Activated CD8-positive, alpha-beta T cell treated with anti-CD3 and anti-CD28 coated beads, Interleukin-2, amount 10 ng/mL, durations not matched to agents 7 days and 5 days (primary cell): ENCODE measurements at regions not wholly inside any gene's neighbourhood (a gene's known extent, or its start where the extent isn't known, plus 50 kb on each side); places are given as distances from the start of the nearest gene placed in this dataset.

Experiments used
- ATAC-seq: fragments of 150-1000 bp; cut with Tn5 transposase; one replicate; pipeline ENCODE4 v1.10.0; 2021; ENCODE audit warnings: moderate library complexity
- CTCF ChIA-PET: fragments of 350-600 bp; sonication (Branson Sonifier 250); formaldehyde crosslinking; loops from one replicate; lab custom pipeline; 2021; ENCODE audit warnings: antibody characterized with exemption; lab: Charles Lee
- POLR2A ChIA-PET: fragments of 350-600 bp; sonication (Branson Sonifier 250); formaldehyde crosslinking; loops from one replicate; lab custom pipeline; 2021; ENCODE audit warnings: antibody characterized with exemption; lab: Charles Lee
- DNase-seq: peaks from one replicate; pipeline ENCODE4 v3.0.0-alpha.2; 2020
- H3K27ac Mint-ChIP-seq: one replicate; pipeline ENCODE4 v1.8.0; 2021; ENCODE audit warnings: mild to moderate bottlenecking, mixed read lengths
- H3K27me3 Mint-ChIP-seq: one replicate; pipeline ENCODE4 v1.8.0; 2021; ENCODE audit warnings: low read depth, mixed read lengths
- H3K36me3 Mint-ChIP-seq: one replicate; pipeline ENCODE4 v1.8.0; 2021; ENCODE audit warnings: low read depth, mixed read lengths
- H3K4me1 Mint-ChIP-seq: one replicate; pipeline ENCODE4 v1.8.0; 2021; ENCODE audit warnings: low read depth, mixed read lengths
- H3K4me3 Mint-ChIP-seq: one replicate; pipeline ENCODE4 v1.8.0; 2021; ENCODE audit warnings: mild to moderate bottlenecking, mixed read lengths
- H3K9me3 Mint-ChIP-seq: one replicate; pipeline ENCODE4 v1.8.0; 2022; ENCODE audit warnings: mixed read lengths; ENCODE audit not compliant: insufficient read depth

DNA sequence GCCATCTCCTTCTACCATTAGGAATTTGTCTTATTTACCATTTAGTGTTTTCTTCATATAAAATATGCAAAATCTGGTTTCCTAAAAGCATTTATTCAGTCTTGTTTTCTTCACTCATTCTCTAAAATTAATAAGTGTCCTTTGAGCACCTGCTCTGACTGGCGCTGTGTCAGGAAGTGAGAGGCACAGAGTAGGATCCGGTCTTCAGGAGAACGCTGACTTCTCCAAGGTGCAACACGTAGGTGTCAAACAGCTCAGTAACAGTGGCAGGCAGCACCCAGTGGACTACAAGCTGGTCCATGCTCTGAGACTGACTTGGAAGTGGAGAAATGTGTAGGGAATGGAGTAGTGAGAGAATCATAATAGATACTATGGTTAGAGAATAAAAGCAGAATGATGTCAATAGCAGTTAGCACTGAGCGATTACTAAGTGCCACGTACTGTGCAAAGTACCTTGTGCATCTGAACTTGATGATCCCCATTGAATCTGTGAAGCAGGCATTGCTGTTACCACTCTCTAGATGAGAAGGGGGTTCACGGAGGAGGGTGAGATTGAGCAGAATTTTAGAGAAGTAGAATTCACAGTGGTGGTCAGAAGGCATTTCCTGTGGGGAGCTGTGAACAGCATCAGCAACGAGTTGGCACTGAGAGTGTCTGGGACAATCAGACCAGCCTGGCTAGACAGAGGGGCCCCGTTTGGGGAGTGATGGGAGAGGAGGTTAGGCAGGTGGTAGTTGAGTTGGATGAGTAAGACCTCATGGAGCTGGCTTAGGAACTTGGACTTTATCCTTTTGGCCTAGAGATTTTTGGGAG, 569.8 kb downstream of the QKI start:
- POLR2A ChIA-PET = no interaction called here
- CTCF ChIA-PET = no interaction called here
- Mint-ChIP-seq H3K9me3 (no peaks in the 10 kb centered on the region), H3K27me3 (no peaks in the 10 kb centered on the region), H3K4me1 (peaks cover 6% of the 10 kb centered on the region), H3K36me3 (no peaks in the 10 kb centered on the region), H3K27ac (no peak overlapping the region), H3K4me3 (no peak overlapping the region)
- ATAC-seq = no peak
- DNase-seq = no peak

DNA sequence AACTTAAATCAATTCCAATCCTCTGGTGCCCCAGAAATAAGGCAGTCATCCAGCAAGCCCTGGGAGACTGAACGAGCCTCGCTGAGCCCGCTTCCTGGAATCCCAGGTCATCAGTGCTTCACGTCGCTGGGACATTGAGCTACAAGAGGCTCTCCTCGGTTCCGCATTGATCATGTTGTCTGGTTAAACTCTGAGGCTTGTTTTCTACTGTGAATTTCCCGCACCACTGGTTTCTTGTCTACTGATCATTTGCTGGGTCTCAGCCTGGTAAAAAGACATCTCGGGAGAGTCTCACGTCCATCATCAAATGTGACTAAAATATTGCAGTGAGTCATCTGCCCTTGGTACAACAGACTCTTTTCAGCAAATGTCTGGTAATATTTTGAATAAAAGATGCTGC, 569.2 kb downstream of the QKI start:
- H3K4me1 Mint-ChIP-seq = peaks cover 6% of the 10 kb centered on the region
- no peak overlapping the region for H3K4me3 Mint-ChIP-seq
- no peaks in the 10 kb centered on the region for H3K36me3 Mint-ChIP-seq
- no peak for DNase-seq
- POLR2A ChIA-PET = no interaction called here
- H3K27ac Mint-ChIP-seq = no peak overlapping the region
- no peak for ATAC-seq
- CTCF ChIA-PET = no interaction called here
- H3K27me3 Mint-ChIP-seq = no peaks in the 10 kb centered on the region
- no peaks in the 10 kb centered on the region for H3K9me3 Mint-ChIP-seq

DNA sequence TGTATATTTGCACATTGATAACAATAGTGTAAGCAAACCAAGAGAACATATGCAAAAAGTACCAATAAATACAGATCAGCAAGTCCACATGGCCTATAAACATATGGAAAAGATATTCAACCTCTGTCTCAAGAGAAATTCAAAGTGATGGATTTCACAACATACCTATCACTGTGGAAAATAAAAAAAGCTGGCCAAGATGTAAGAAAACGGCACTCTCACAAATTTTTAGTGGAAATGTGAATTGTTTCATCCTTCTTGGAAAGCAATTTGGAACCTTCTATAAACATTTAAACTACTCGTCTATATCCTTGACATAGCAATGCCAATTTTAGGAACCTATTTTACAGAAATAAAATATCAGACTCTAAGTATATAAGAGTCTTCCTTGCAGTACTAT, 559.8 kb downstream of the QKI start:
- ATAC-seq = no peak
- H3K36me3 Mint-ChIP-seq = no peaks in the 10 kb centered on the region
- CTCF ChIA-PET = no interaction called here
- H3K4me3 Mint-ChIP-seq = no peak overlapping the region
- no peaks in the 10 kb centered on the region for H3K9me3 Mint-ChIP-seq
- H3K4me1 Mint-ChIP-seq = no peaks in the 10 kb centered on the region
- DNase-seq = no peak
- POLR2A ChIA-PET = no interaction called here
- H3K27ac Mint-ChIP-seq = no peak overlapping the region
- no peaks in the 10 kb centered on the region for H3K27me3 Mint-ChIP-seq

DNA sequence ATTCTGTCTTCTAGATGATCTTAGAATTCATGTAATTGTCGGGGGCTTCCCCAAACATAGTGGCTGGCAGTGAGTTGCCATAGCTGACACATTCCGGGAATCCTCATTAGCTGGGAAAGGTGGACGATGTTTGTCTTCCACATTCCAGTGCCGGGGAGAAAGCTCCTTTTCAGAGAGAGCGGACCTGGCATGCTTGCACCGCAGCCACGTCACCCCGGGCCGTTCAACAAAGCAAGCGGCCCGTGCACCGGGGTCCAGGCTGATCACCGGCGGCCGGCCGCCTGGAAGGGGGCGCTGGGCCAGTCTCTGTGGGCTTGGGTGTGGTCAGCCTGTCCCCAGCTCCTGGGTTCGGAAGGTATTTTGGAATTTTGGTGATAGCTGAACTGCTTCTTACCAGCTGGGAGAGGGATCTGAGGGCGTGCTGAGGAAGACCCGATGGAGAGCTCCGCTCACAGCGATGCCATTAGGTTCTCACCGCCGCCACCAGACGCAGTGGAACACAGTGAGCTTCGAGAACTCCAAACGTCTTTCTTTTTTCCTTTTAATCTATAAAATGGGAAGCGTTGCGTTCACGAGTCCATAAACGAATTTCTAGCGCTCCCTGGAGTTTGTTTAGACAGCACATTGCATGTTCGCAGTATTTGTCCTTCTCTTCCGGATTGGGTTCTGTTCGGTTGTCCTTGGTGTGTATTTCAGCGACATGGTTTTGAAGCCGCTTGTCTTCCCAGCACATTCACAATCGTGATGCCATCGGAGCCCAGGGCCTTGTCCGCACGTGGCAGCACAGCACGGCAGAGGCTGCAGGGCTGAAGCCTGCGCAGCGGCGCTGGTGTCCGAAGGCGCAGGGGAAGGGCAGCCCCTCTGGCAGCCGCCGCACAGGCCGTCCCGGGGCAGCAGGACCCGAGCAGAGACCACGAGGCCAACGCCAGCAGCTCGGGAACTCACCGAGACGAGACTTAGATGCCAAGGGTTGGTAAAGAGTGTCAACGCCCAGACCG, 557.6 kb downstream of the QKI start:
- ChIA-PET POLR2A (no interaction called here), CTCF (no interaction called here)
- no peak overlapping the region for H3K27ac Mint-ChIP-seq
- no peak for DNase-seq
- H3K36me3 Mint-ChIP-seq = no peaks in the 10 kb centered on the region
- H3K4me1 Mint-ChIP-seq = no peaks in the 10 kb centered on the region
- no peaks in the 10 kb centered on the region for H3K27me3 Mint-ChIP-seq
- no peak for ATAC-seq
- H3K9me3 Mint-ChIP-seq = no peaks in the 10 kb centered on the region
- no peak overlapping the region for H3K4me3 Mint-ChIP-seq

DNA sequence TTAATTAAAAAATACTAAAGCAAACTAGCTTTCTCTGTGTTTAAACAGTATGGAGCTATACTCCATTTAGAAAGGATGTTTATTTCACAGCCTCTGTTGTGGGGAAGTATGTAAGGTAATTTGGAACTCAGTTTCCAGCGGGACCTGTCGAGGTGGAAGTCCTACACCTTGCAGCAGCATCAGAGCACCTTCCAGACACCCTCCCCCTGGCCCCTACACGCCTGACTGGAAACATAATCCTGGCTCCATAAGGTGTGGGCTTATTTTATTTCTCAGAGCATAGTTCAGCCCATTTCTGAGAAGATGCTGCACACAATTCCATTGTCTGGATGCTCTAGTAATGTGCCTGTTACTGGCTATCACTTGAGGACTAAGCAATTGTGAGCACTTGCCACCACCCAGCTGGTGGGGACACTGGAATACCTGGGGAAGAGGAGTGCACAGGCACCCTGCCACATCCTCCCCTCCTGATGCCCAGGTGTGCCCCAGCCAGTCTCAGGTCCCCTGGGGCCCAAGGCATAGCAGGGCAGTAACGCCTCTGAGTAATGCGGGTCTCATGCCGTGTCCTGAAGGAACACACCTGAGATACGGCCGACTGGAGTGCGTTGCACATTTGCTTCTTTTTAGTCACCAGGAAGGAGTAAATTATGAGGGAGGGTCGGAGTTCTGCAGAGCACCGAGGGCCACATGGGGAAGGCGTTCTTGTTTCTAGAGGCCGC, 556.5 kb downstream of the QKI start:
- no peak overlapping the region for H3K27ac Mint-ChIP-seq
- H3K9me3 Mint-ChIP-seq = no peaks in the 10 kb centered on the region
- H3K36me3 Mint-ChIP-seq = no peaks in the 10 kb centered on the region
- ATAC-seq (no peak), DNase-seq (no peak)
- no peak overlapping the region for H3K4me3 Mint-ChIP-seq
- no peaks in the 10 kb centered on the region for H3K27me3 Mint-ChIP-seq
- ChIA-PET POLR2A (no interaction called here), CTCF (no interaction called here)
- no peaks in the 10 kb centered on the region for H3K4me1 Mint-ChIP-seq

DNA sequence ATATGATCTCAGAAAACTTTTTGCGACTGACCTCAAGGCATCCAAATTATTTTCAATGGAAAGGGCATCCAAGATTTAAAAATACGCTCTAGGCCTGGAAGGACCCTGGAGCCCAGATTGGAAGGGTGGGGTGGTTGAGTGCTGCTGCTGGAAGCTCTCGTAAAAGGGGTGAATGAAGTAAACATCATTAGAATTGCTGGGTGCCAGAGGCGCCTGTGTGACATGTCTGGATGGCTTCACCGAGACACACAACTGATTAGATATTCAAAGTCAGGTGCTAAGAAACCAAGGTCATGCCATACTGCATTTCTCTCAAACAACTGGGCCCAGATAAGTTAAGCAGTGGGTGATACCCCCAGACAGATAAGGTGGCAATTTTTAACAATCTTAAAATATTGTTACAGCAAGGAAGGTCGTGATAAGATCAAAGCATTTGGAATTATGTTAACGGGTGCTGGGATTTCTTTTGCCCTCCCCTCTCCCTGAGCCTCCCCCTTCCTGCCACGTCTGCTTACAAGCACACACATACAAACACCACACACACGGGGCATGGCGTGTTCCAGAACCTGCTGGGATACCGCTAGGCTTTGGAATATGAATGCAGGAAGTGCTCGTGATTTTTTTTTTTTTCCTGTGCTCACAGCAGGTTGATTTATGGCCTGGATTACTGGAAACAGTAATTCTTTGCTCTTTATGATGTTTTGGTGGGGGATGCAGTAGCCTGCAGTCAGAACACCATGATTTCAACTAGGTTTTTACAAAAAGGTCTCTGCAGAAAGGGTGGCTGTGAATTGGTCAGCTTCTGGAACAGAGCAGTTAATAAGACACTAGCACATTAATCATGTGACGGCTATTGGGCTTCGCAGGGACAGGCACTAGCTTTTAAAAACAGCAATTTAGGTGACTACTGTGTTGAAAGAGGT, 551.2 kb downstream of the QKI start:
- H3K4me1 Mint-ChIP-seq = no peaks in the 10 kb centered on the region

DNA sequence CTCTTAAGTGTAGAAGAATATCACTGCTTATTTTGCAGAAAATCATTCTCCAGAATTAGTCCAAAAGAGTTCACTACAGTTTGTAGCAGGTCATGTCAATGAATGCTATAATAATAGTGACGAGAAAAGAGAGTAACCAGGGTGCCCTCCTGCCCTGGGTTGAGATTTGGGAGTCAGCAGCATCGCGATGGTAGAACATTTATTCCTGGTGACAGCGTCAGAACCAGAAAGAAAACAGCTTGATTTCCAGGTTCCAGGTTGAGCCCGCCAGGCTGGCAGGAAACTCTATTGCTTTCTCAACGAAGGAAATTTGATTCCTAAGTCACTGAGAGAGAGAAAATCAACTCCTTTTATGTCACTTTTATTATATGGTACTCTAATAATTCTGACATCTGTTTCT, 550.3 kb downstream of the QKI start:
- no peaks in the 10 kb centered on the region for H3K9me3 Mint-ChIP-seq
- H3K27ac Mint-ChIP-seq = no peak overlapping the region
- H3K4me3 Mint-ChIP-seq = no peak overlapping the region
- H3K4me1 Mint-ChIP-seq = no peaks in the 10 kb centered on the region
- H3K27me3 Mint-ChIP-seq = no peaks in the 10 kb centered on the region
- CTCF ChIA-PET = no interaction called here
- POLR2A ChIA-PET = no interaction called here
- no peak for ATAC-seq
- no peaks in the 10 kb centered on the region for H3K36me3 Mint-ChIP-seq
- no peak for DNase-seq

More for the DNA sequence above, 551.2 kb downstream of the QKI start:
- H3K27ac Mint-ChIP-seq = no peak overlapping the region
- H3K4me3 Mint-ChIP-seq = no peak overlapping the region
- DNase-seq = no peak
- no peak for ATAC-seq
- H3K27me3 Mint-ChIP-seq = no peaks in the 10 kb centered on the region
- no peaks in the 10 kb centered on the region for H3K9me3 Mint-ChIP-seq
- H3K36me3 Mint-ChIP-seq = no peaks in the 10 kb centered on the region
- CTCF ChIA-PET = no interaction called here
- POLR2A ChIA-PET = no interaction called here

DNA sequence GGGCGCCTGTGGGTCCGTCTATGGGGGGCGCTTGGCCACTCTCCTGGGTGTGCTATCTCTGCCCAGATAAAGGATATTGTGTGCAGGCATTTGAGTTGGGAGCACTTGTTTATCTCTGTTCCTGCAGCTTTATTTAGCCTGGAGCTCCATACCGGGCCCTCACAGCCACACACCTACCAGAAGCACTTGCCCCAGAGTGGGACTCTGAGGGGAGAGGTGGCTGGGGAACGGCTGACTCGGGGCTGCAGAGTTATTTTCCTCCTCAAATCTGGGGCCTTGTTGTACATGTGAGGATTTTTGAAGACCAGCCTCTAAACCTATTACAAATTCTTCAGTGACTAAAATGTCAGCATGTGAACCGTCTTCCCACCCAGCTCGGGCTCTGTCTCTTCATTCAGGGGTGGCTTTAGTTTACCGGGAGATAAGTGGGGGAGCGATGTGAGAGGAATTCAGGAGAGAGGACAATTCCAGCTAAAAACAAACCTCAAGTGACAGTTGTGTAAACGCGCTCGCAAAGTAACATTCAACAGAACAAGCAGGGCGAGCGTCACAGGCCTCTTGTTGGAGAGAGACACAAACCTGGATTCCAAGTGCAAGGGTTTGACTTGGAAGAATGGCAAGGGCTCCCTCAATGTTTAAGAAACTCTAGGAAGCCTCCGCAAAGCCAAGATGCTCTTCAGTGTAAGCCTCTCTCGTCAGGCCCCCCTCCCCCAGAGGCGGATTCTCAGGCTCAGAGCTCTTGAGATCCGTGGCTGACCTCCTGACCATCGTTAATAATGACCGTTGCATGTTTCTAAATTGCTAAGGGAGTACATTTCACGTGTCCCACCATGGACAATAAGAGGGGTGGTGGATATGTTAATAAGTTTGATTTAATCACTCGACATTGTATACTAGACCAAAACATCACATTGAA, 548.9 kb downstream of the QKI start:
- H3K27ac Mint-ChIP-seq = no peak overlapping the region
- no peak for ATAC-seq
- POLR2A ChIA-PET = no interaction called here
- no peaks in the 10 kb centered on the region for H3K9me3 Mint-ChIP-seq
- no peaks in the 10 kb centered on the region for H3K27me3 Mint-ChIP-seq
- no peaks in the 10 kb centered on the region for H3K36me3 Mint-ChIP-seq
- no peak overlapping the region for H3K4me3 Mint-ChIP-seq
- no peaks in the 10 kb centered on the region for H3K4me1 Mint-ChIP-seq
- no peak for DNase-seq
- CTCF ChIA-PET = no interaction called here

DNA sequence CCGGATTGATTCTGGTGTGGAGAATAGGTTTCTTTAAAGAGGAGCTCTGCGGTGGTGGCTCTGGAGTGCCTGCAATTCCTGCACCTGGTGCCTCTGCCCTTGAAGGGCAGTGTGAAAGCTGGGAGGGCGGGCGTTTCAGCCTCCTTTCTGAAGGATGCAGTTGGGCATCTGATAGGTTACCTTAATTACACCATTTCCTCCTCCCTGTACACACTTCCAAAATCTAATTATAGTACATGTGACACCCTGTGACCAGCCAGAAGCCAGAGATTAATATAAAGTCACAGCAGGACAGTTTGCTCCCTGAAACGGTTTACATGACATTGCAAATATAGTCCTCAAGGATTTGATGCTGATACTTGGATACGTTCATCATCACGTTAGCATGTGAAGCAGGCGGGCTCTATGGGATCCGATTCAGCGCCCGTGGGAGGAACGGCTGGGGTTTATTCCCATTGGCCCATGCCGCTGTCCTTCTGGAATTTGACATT, 548.2 kb downstream of the QKI start:
- no peak for DNase-seq
- H3K27ac Mint-ChIP-seq = no peak overlapping the region
- no peak for ATAC-seq
- no peaks in the 10 kb centered on the region for H3K9me3 Mint-ChIP-seq
- no peaks in the 10 kb centered on the region for H3K4me1 Mint-ChIP-seq
- no peaks in the 10 kb centered on the region for H3K36me3 Mint-ChIP-seq
- no peak overlapping the region for H3K4me3 Mint-ChIP-seq
- ChIA-PET CTCF (no interaction called here), POLR2A (no interaction called here)
- no peaks in the 10 kb centered on the region for H3K27me3 Mint-ChIP-seq

DNA sequence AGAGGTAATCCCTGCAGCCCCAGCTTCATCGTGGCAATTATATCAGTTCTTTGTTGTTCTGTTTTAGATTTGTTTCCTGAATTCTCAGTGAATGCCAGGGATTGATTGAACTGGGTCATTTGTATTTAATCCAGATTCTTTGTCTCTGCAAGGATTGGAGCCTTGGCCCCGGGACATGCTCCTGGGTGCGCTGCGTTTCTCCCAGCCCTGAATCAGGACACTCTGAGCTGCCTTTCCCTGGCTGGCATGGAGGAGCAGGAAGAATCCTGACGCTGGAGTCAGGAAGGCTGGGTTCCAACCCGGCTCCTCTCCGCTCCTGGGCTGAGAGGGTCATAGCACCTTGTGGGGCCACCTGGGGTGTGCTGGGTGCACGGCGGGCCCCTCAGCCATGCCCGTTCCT, 545.6 kb downstream of the QKI start:
- Mint-ChIP-seq H3K4me3 (no peak overlapping the region), H3K27me3 (peaks cover 4% of the 10 kb centered on the region), H3K27ac (no peak overlapping the region), H3K9me3 (no peaks in the 10 kb centered on the region), H3K36me3 (no peaks in the 10 kb centered on the region), H3K4me1 (no peaks in the 10 kb centered on the region)
- ChIA-PET CTCF (no interaction called here), POLR2A (no interaction called here)
- DNase-seq (no peak), ATAC-seq (no peak)
